ENCODE measurements at regions not wholly inside any gene's neighbourhood (a gene's known extent, or its start where the extent isn't known, plus 50 kb on each side); places are given as distances from the start of the nearest gene placed in this dataset. TPM values are rescaled to one million over a fixed set of nuclear protein-coding genes. Genes with fewer than 3 reads are reported as not detected.

DNA sequence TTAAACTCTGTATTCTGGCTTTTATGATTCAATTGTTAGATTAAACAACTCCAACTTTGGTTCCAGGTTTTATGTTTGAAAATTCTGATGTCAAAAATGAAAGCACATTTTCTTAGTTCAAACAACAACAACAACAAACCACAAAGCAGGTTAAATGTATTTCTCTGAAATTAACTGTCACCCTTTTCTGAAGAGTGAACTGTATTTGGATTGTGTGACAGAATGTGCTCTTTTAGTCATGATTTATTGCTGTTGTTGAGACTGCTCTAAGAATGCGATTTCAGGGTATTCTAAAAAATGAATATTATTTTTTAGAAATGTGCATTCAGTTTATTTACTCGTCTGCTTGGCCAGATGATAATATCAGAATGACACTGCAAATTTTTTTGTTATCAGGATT, 144.1 kb downstream of the GNAI1 start:
- Histone ChIP-seq H3K9me3 (ENCODE audit: control insufficient read depth in 4 of 4, low read length in 3 of 4) (no peaks in the 10 kb centered on the region), H3K27ac (ENCODE audit: low read depth in 1 of 2, low read length in 2 of 2) (no peak overlapping the region), H3K36me3 (ENCODE audit: control insufficient read depth in 4 of 4, insufficient read depth in 3 of 4, low read depth in 1 of 4, low read length in 3 of 4) (no peaks in the 10 kb centered on the region), H3K4me1 (ENCODE audit: control insufficient read depth in 4 of 4, insufficient read depth in 4 of 4, low read length in 3 of 4) (no peaks in the 10 kb centered on the region), H3K4me3 (ENCODE audit: low read depth in 1 of 3, low read length in 3 of 3) (no peak overlapping the region), H3K9ac (ENCODE audit: low read depth in 1 of 2, low read length in 2 of 2) (no peak overlapping the region), H3K27me3 (ENCODE audit: control insufficient read depth in 4 of 4, insufficient read depth in 4 of 4, low read length in 3 of 4) (no peaks in the 10 kb centered on the region)
- DNase-seq (ENCODE audit: low spot score): no peak
- 87% methylated on average over 2 of the region's 2 CpGs for WGBS
- TF ChIP-seq RXRA (IDR thresholded peaks at IDR 0.05) (no peak), RAD21 (IDR thresholded peaks at IDR 0.05) (no peak), EGR1 (IDR thresholded peaks at IDR 0.05; ENCODE audit: low read depth in 2 of 2) (no peak), JUND (IDR thresholded peaks at IDR 0.05) (no peak), HNF4A (conservative IDR thresholded peaks at IDR 0.05) (no peak), FOXA1 (IDR thresholded peaks at IDR 0.05) (no peak), GABPA (IDR thresholded peaks at IDR 0.05 in 1 of 2, conservative IDR thresholded peaks at IDR 0.05 in 1 of 2) (no peak), FOXA2 (IDR thresholded peaks at IDR 0.05) (no peak), NR2F2 (IDR thresholded peaks at IDR 0.05) (no peak)
- TF ChIP-seq, protein P1, sequence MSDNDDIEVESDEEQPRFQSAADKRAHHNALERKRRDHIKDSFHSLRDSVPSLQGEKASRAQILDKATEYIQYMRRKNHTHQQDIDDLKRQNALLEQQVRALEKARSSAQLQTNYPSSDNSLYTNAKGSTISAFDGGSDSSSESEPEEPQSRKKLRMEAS (IDR thresholded peaks at IDR 0.05): no peak
- TF ChIP-seq, protein P2, sequence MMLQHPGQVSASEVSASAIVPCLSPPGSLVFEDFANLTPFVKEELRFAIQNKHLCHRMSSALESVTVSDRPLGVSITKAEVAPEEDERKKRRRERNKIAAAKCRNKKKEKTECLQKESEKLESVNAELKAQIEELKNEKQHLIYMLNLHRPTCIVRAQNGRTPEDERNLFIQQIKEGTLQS (IDR thresholded peaks at IDR 0.05): no peak

DNA sequence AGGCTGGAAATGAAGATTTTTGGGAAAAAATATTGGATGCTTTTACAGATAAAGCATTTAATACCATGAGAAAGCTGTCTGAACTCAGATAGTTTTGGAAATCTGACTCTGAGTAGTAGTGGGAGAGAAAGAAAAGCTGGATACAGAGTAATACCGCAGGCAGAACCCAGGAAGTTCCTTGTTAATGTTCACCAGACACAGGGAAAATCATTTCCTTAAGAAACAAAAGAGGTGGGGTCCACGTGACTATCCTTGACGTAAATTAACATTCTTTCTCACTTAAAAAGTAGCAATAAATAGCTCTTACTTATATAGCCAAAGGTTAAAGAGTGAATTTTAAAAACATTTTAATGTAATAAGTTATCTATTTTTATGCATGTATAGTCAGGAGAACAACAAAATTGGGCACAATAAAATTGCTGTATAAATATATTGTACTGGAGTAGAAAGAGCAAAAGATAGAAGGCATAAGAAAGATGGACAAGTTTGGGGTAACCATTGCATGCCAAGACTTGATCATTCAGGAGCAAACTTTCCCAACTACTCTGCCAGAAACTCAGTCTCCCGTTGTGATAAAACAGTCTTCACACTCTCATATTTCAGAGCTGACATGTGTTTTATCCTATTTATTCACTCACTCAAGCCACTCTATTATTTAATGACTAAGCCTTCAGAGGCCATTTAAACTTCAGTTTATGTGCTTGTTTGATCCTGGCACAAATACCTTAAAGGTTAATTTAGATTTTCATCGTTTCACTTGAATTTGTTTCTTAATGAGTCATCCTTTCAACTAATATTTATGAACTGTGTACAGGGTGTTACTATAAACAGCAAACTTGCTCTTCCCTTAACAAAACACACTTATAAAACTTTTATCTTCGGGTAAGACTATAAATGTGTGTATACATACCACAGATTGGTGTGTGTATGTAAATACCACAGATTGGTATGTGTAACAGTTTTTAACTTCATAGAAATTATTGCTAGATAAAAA, 143.1 kb downstream of the GNAI1 start:
- Histone ChIP-seq H3K4me1 (ENCODE audit: control insufficient read depth in 4 of 4, insufficient read depth in 4 of 4, low read length in 3 of 4) (no peaks in the 10 kb centered on the region), H3K9me3 (ENCODE audit: control insufficient read depth in 4 of 4, low read length in 3 of 4) (no peaks in the 10 kb centered on the region), H3K27ac (ENCODE audit: low read depth in 1 of 2, low read length in 2 of 2) (no peak overlapping the region), H3K36me3 (ENCODE audit: control insufficient read depth in 4 of 4, insufficient read depth in 3 of 4, low read depth in 1 of 4, low read length in 3 of 4) (no peaks in the 10 kb centered on the region), H3K9ac (ENCODE audit: low read depth in 1 of 2, low read length in 2 of 2) (no peak overlapping the region), H3K4me3 (ENCODE audit: low read depth in 1 of 3, low read length in 3 of 3) (no peak overlapping the region), H3K27me3 (ENCODE audit: control insufficient read depth in 4 of 4, insufficient read depth in 4 of 4, low read length in 3 of 4) (no peaks in the 10 kb centered on the region)
- no peak for DNase-seq (ENCODE audit: low spot score)
- 60% methylated on average over 6 of the region's 6 CpGs for WGBS
- TF ChIP-seq, protein P3, sequence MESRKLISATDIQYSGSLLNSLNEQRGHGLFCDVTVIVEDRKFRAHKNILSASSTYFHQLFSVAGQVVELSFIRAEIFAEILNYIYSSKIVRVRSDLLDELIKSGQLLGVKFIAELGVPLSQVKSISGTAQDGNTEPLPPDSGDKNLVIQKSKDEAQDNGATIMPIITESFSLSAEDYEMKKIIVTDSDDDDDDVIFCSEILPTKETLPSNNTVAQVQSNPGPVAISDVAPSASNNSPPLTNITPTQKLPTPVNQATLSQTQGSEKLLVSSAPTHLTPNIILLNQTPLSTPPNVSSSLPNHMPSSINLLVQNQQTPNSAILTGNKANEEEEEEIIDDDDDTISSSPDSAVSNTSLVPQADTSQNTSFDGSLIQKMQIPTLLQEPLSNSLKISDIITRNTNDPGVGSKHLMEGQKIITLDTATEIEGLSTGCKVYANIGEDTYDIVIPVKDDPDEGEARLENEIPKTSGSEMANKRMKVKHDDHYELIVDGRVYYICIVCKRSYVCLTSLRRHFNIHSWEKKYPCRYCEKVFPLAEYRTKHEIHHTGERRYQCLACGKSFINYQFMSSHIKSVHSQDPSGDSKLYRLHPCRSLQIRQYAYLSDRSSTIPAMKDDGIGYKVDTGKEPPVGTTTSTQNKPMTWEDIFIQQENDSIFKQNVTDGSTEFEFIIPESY (IDR thresholded peaks at IDR 0.05): no peak
- TF ChIP-seq JUND (IDR thresholded peaks at IDR 0.05) (no peak), FOXA2 (IDR thresholded peaks at IDR 0.05) (no peak), NR2F2 (IDR thresholded peaks at IDR 0.05) (no peak)
- TF ChIP-seq, protein P2 (IDR thresholded peaks at IDR 0.05): no peak
- TF ChIP-seq, protein P4, sequence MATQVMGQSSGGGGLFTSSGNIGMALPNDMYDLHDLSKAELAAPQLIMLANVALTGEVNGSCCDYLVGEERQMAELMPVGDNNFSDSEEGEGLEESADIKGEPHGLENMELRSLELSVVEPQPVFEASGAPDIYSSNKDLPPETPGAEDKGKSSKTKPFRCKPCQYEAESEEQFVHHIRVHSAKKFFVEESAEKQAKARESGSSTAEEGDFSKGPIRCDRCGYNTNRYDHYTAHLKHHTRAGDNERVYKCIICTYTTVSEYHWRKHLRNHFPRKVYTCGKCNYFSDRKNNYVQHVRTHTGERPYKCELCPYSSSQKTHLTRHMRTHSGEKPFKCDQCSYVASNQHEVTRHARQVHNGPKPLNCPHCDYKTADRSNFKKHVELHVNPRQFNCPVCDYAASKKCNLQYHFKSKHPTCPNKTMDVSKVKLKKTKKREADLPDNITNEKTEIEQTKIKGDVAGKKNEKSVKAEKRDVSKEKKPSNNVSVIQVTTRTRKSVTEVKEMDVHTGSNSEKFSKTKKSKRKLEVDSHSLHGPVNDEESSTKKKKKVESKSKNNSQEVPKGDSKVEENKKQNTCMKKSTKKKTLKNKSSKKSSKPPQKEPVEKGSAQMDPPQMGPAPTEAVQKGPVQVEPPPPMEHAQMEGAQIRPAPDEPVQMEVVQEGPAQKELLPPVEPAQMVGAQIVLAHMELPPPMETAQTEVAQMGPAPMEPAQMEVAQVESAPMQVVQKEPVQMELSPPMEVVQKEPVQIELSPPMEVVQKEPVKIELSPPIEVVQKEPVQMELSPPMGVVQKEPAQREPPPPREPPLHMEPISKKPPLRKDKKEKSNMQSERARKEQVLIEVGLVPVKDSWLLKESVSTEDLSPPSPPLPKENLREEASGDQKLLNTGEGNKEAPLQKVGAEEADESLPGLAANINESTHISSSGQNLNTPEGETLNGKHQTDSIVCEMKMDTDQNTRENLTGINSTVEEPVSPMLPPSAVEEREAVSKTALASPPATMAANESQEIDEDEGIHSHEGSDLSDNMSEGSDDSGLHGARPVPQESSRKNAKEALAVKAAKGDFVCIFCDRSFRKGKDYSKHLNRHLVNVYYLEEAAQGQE (IDR thresholded peaks at IDR 0.05): no peak

Small RNA genes lying in the stretch of these regions (small RNA-seq; reads per million reads assigned to genes)
- not detected for gene RN7SL35P
- not detected for gene SNRPBP1

All from liver (tissue), 8 donors.